MM.1S (cell line): ENCODE measurements at regions not wholly inside any gene's neighbourhood (a gene's known extent, or its start where the extent isn't known, plus 50 kb on each side); places are given as distances from the start of the nearest gene placed in this dataset.

Source experiments
- CTCF ChIP-seq: fragments of 300-600 bp; sonication (generic); IDR thresholded peaks from 2 replicates; pipeline ENCODE4 v1.5.1; 2016; ENCODE audit warnings: antibody characterized with exemption, low read length, mixed read lengths
- EZH2 ChIP-seq: fragments of 300-600 bp; sonication (generic); optimal IDR thresholded peaks from 2 replicates; pipeline ENCODE3; 2017; ENCODE audit warnings: low read depth, mild to moderate bottlenecking, antibody characterized with exemption, low read length, mixed read lengths
- EZH2phosphoT487 ChIP-seq: fragments of 300-600 bp; sonication (generic); IDR thresholded peaks from 2 replicates; pipeline ENCODE4 v1.6.1; 2018; ENCODE audit warnings: antibody characterized with exemption, low read length

DNA sequence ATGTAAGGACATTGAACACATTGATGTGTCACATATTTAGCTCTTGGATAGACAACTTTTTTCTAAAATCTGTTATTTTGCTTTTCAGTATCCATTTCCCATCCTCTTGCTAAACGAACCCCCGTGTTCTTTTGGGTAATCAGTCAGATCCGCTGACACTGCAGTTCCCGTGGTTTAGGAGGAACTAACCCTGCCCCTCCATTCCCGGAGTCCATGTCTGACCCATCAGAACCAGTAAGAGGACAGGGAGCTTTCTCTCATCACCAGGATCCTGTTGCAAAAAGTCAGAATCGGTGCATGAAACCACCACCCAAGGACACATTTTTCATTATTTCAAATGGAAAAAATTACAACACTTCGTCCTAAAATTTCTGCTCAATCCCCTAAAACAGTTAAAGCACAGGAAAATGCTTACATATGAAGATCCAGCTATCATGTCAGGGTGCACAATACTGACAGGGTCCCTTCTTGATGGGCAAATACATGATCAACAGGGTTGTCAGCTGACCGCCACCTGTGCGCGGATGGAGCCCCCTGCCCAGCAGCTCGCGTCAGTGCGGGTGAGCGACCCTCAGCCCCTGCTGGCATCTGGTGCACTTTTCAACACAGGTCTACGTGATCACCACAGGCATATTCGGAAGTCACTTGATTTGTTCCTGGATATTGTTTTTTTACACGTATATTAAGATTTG is 276.8 kb downstream of the ADGRD1 start:
- no peak for TF ChIP-seq CTCF
- no peak for TF ChIP-seq EZH2
- no peak for TF ChIP-seq EZH2phosphoT487
